OCI-LY3 (cell line): ENCODE measurements at regions not wholly inside any gene's neighbourhood (a gene's known extent, or its start where the extent isn't known, plus 50 kb on each side); places are given as distances from the start of the nearest gene placed in this dataset.

ENCODE experiments used
- CTCF ChIP-seq: fragments of 200-600, 300-600 bp; sonication (generic); IDR thresholded peaks from 2 replicates; pipeline ENCODE4 v1.5.1; 2014; ENCODE audit warnings: antibody characterized with exemption, low read length, low read depth
- EZH2phosphoT487 ChIP-seq: fragments of 200-600 bp; shearing (Covaris generic); IDR thresholded peaks from 2 replicates; pipeline ENCODE4 v1.6.1; 2018; ENCODE audit warnings: antibody characterized with exemption, mixed run types, low read depth

- no peak for TF ChIP-seq CTCF
- TF ChIP-seq EZH2phosphoT487: no peak
Measured at GRCh38 chr13:37927561-37927960, 58.0 kb upstream of the TRPC4 start.
